GM12875 (cell line): ENCODE measurements at regions not wholly inside any gene's neighbourhood (a gene's known extent, or its start where the extent isn't known, plus 50 kb on each side); places are given as distances from the start of the nearest gene placed in this dataset.

ENCODE experiments used
- H3K4me3 ChIP-seq: one replicate; pipeline ENCODE4 v1.5.1; 2011; ENCODE audit warnings: low read depth, low read length, control low read depth
- TF ChIP-seq, protein P1 (sequence below): IDR thresholded peaks from 2 replicates; pipeline ENCODE4 v1.5.1; 2011; ENCODE audit warnings: low read depth, mild to moderate bottlenecking, control low read depth, inconsistent platforms, low read length, moderate library complexity, borderline replicate concordance; ENCODE audit not compliant: insufficient read depth

DNA sequence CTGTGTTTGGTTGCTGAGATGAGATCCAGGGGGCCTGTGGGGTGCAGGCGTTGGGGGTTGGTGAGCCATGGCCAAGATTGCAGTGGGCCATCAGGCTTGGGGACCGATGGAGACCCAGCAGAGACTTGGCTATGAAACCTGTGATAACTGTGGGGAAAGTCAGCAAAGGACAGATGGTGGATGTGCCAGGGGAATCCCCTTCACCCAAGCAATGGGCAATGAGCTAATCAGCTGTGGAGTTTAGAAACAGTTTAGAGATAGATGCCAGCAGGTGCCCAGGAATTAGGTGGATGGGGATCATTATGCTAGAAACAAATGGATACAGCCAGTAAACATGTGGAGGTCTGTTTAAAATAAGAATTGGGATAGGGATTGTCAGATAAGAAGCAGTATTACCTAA lies 151.4 kb upstream of the FERD3L start:
- TF ChIP-seq, protein P1, sequence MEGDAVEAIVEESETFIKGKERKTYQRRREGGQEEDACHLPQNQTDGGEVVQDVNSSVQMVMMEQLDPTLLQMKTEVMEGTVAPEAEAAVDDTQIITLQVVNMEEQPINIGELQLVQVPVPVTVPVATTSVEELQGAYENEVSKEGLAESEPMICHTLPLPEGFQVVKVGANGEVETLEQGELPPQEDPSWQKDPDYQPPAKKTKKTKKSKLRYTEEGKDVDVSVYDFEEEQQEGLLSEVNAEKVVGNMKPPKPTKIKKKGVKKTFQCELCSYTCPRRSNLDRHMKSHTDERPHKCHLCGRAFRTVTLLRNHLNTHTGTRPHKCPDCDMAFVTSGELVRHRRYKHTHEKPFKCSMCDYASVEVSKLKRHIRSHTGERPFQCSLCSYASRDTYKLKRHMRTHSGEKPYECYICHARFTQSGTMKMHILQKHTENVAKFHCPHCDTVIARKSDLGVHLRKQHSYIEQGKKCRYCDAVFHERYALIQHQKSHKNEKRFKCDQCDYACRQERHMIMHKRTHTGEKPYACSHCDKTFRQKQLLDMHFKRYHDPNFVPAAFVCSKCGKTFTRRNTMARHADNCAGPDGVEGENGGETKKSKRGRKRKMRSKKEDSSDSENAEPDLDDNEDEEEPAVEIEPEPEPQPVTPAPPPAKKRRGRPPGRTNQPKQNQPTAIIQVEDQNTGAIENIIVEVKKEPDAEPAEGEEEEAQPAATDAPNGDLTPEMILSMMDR: no peak
- no peak overlapping the region for H3K4me3 ChIP-seq

- TF ChIP-seq, protein P1: no peak
- H3K4me3 ChIP-seq: no peak overlapping the region
Measured at GRCh38 chr7:19295376-19295775, 150.2 kb upstream of the FERD3L start.

- no peak overlapping the region for H3K4me3 ChIP-seq
- TF ChIP-seq, protein P1: no peak
Measured at GRCh38 chr7:19294619-19295018, 149.4 kb upstream of the FERD3L start.

DNA sequence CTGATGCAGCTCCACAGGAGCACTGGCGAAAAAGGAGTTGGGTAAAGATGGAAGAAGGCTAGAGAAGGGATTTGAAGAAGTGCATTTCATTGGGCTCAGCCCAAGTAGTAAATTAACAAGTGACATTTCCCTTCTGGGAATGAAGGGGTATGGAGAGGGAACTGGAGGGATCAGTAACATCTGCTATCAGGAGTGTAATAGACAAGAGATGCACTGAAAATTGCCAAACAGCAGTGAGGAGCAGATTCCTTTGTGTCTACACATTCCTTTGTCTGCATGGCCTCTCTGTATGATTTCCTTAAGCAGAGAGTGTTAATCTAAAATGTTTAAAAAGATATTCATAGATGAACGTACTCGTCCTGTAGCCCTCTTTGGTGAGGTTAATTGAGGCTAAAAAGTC lies 148.2 kb upstream of the FERD3L start:
- no peak overlapping the region for H3K4me3 ChIP-seq
- TF ChIP-seq, protein P1: no peak

GRCh38 chr7:19290968-19291367 lies 145.7 kb upstream of the FERD3L start:
- TF ChIP-seq, protein P1: no peak

DNA sequence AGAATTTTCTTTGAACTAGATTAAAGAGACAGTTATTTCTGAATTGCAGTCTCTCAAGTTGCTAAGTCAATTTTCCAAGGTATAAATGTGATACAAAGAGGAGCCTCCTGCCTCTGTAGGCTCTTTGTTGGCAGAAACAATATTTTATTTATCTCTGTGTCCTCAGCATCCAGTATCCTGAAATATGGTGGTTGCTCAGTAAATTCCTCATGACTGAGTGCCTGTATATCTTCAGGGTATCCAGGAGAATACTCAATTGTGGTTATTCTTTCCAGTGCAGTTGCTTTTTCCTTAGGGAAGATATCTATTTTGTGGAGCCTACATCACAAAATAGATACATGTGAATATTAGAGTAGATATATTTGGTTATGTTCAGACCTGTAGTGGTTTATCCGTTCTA lies 144.8 kb upstream of the FERD3L start:
- H3K4me3 ChIP-seq: no peak overlapping the region
- TF ChIP-seq, protein P1: no peak

More at GRCh38 chr7:19290968-19291367, 145.7 kb upstream of the FERD3L start:
- H3K4me3 ChIP-seq: no peak overlapping the region

DNA sequence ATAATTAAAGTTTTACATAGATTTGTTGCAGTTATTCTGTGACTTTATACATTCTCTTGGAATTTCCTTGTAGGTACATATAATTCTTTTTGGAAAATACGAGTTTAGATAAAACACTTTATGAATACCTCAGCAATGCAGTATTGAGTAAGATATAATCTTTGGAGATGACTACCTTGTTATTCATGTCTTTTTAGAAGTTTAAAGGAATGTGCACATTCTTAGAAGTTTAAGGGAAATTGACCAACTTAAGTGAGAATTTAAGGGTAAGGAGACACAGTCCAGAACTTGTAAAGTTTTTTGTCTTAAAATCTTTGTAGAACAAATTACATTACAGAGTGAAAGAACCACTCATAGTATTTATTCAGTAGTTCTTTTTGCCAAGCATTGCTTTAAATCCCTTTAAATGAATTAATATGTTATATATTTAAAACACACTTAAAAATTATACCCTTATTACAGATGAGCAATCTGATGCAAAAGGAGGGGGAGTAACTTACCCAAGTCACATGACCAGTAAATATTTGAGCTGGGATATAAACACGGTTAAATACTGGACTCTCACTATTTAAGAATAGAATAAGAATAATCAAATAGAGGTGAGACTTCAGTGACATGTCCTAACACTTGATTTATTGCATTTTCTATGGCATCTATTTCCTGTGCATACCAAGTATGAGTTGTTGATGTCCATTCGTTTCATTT lies 139.5 kb upstream of the FERD3L start:
- H3K4me3 ChIP-seq: no peak overlapping the region
- TF ChIP-seq, protein P1: no peak
